SK-N-SH (cell line): ENCODE measurements at regions not wholly inside any gene's neighbourhood (a gene's known extent, or its start where the extent isn't known, plus 50 kb on each side); places are given as distances from the start of the nearest gene placed in this dataset.

ENCODE experiments used
- CTCF ChIA-PET: fragments of 300-600, 350-600 bp; formaldehyde crosslinking; extraction: SDS; loops from one replicate; lab custom pipeline; 2021; lab: Yijun Ruan, JAX
- POLR2A ChIA-PET: fragments of 350-600 bp; sonication (Branson Sonifier 250); formaldehyde crosslinking; extraction: SDS; loops from one replicate; lab custom pipeline; 2020; ENCODE audit warnings: antibody characterized with exemption, inconsistent platforms; lab: Yijun Ruan, JAX
- DNase-seq: peaks from one replicate; pipeline ENCODE4 v3.0.0; 2012
- H2AFZ ChIP-seq: fragments of 200-600 bp; sonication (generic); 2 replicates; pipeline ENCODE4 v1.8.1; 2016; ENCODE audit warnings: antibody characterized with exemption, mild to moderate bottlenecking, low read depth
- H3F3A ChIP-seq: fragments of 200-600 bp; sonication (generic); replicated peaks from 2 replicates; pipeline ENCODE3; 2016; ENCODE audit warnings: antibody characterized with exemption, mild to moderate bottlenecking; ENCODE audit not compliant: insufficient read depth
- H3K27ac ChIP-seq, 2 experiments: fragments of 200-500 bp in 1 of 2; fragments of 200-600 bp in 1 of 2; sonication (Bioruptor generic) in 1 of 2; sonication (generic), shearing (Covaris generic) in 1 of 2; 2 replicates each; pipeline versions ENCODE4 v1.5.1 to v1.6.1; 2014 to 2016; ENCODE audit warnings: low read depth in 2 of 2, inconsistent platforms in 1 of 2, low read length in 1 of 2, mild to moderate bottlenecking in 1 of 2, mixed read lengths in 1 of 2
- H3K27me3 ChIP-seq: fragments of 200-600 bp; sonication (generic), shearing (Covaris generic); 2 replicates; pipeline ENCODE4 v1.6.1; 2016; ENCODE audit warnings: mixed run types; ENCODE audit not compliant: insufficient read depth
- H3K36me3 ChIP-seq, 2 experiments: fragments of 200-500 bp in 1 of 2; fragments of 200-600 bp in 1 of 2; sonication (Bioruptor generic) in 1 of 2; sonication (generic) in 1 of 2; replicated peaks in 1 of 2; 2 replicates each; pipeline versions ENCODE3 to v1.5.1; 2014 to 2016; ENCODE audit warnings: low read length in 1 of 2, mild to moderate bottlenecking in 1 of 2; ENCODE audit not compliant: insufficient read depth in 2 of 2, control insufficient read depth in 1 of 2
- H3K4me1 ChIP-seq, 2 experiments: fragments of 200-500 bp in 1 of 2; fragments of 200-600 bp in 1 of 2; sonication (Bioruptor generic) in 1 of 2; sonication (generic), shearing (Covaris generic) in 1 of 2; 2 replicates each; pipeline versions ENCODE4 v1.5.1 to v1.6.1; 2014 to 2016; ENCODE audit warnings: low read depth in 1 of 2, low read length in 1 of 2, mixed run types in 1 of 2; ENCODE audit not compliant: insufficient read depth in 2 of 2, control insufficient read depth in 1 of 2
- H3K4me2 ChIP-seq: fragments of 200-600 bp; sonication (generic), shearing (Covaris generic); 2 replicates; pipeline ENCODE4 v1.6.1; 2017; ENCODE audit warnings: mixed run types
- H3K4me3 ChIP-seq, 2 experiments: fragments of 200-500 bp in 1 of 2; fragments of 200-600 bp in 1 of 2; sonication (Bioruptor generic) in 1 of 2; sonication (generic), shearing (Covaris generic) in 1 of 2; 2 replicates each; pipeline versions ENCODE4 v1.5.1 to v1.8.1; 2014 to 2016; ENCODE audit warnings: low read depth in 2 of 2, inconsistent platforms in 1 of 2, low read length in 1 of 2, mild to moderate bottlenecking in 1 of 2, mixed read lengths in 1 of 2, moderate library complexity in 1 of 2
- H3K79me2 ChIP-seq: fragments of 200-600 bp; sonication (generic); 2 replicates; pipeline ENCODE4 v1.8.1; 2017; ENCODE audit warnings: mild to moderate bottlenecking; ENCODE audit not compliant: insufficient read depth
- H3K9ac ChIP-seq: fragments of 200-600 bp; sonication (generic); 2 replicates; pipeline ENCODE4 v1.6.1; 2017; ENCODE audit warnings: mixed run types
- H3K9me2 ChIP-seq: fragments of 200-600 bp; sonication (generic); 2 replicates; pipeline ENCODE4 v1.6.1; 2017; ENCODE audit warnings: mixed run types
- H3K9me3 ChIP-seq: fragments of 200-600 bp; sonication (generic); 2 replicates; pipeline ENCODE4 v1.6.1; 2017; ENCODE audit warnings: mixed run types, mild to moderate bottlenecking, moderate library complexity
- H4K20me1 ChIP-seq: fragments of 200-600 bp; sonication (generic); 2 replicates; pipeline ENCODE4 v1.6.1; 2017; ENCODE audit warnings: mild to moderate bottlenecking, mixed run types; ENCODE audit not compliant: insufficient read depth
- CHD2 ChIP-seq: fragments of 150-350 bp; IDR thresholded peaks from 2 replicates; pipeline ENCODE4 v1.6.1; 2018; ENCODE audit warnings: low read length; ENCODE audit not compliant: partially characterized antibody
- ELF1 ChIP-seq: IDR thresholded peaks from 2 replicates; pipeline ENCODE4 v1.4.0; 2012
- FOXJ3 ChIP-seq: sonication (generic); formaldehyde crosslinking; IDR thresholded peaks from 2 replicates; pipeline ENCODE4 v1.5.1; 2020; ENCODE audit warnings: mild to moderate bottlenecking, missing genetic modification reagents
- FOXM1 ChIP-seq: IDR thresholded peaks from 2 replicates; pipeline ENCODE4 v1.4.0; 2012; ENCODE audit warnings: low read depth, mild to moderate bottlenecking
- MEF2A ChIP-seq: IDR thresholded peaks from 2 replicates; pipeline ENCODE4 v1.4.0; 2012; ENCODE audit warnings: low read depth, borderline replicate concordance
- MXI1 ChIP-seq: IDR thresholded peaks from 2 replicates; pipeline ENCODE4 v1.6.1; 2012; ENCODE audit warnings: mild to moderate bottlenecking, low read depth, low read length, improper control_type of control experiment
- NFIC ChIP-seq: IDR thresholded peaks from 2 replicates; pipeline ENCODE4 v1.4.0; 2012; ENCODE audit warnings: borderline replicate concordance
- POLR2AphosphoS5 ChIP-seq: IDR thresholded peaks from 2 replicates; pipeline ENCODE4 v1.6.1; 2012; ENCODE audit warnings: low read depth, low read length
- RFX5 ChIP-seq: IDR thresholded peaks from 2 replicates; pipeline ENCODE4 v1.6.1; 2012; ENCODE audit warnings: mild to moderate bottlenecking, improper control_type of control experiment, low read length
- RXRA ChIP-seq: IDR thresholded peaks from 2 replicates; pipeline ENCODE4 v1.4.0; 2012; ENCODE audit warnings: low read depth, mild to moderate bottlenecking, borderline replicate concordance
- SIN3A ChIP-seq: IDR thresholded peaks from 2 replicates; pipeline ENCODE4 v1.6.1; 2012; ENCODE audit warnings: low read depth, mild to moderate bottlenecking, low read length, moderate library complexity, borderline replicate concordance
- TAF1 ChIP-seq: IDR thresholded peaks from 2 replicates; pipeline ENCODE4 v1.6.1; 2012; ENCODE audit warnings: low read depth, mild to moderate bottlenecking, low read length, moderate library complexity, borderline replicate concordance
- TCF12 ChIP-seq: IDR thresholded peaks from 2 replicates; pipeline ENCODE4 v1.4.0; 2012
- TEAD4 ChIP-seq: IDR thresholded peaks from 2 replicates; pipeline ENCODE4 v1.4.0; 2012; ENCODE audit warnings: mild to moderate bottlenecking, borderline replicate concordance; ENCODE audit not compliant: insufficient read depth
- YY1 ChIP-seq: IDR thresholded peaks from 2 replicates; pipeline ENCODE4 v1.4.0; 2012; ENCODE audit warnings: low read depth, mild to moderate bottlenecking
- ZBTB33 ChIP-seq: IDR thresholded peaks from 2 replicates; pipeline ENCODE4 v1.4.0; 2012; ENCODE audit warnings: low read depth, borderline replicate concordance
- WGBS: methylation state at CpG from one replicate; pipeline ENCODE4 v1.1.6; 2017; ENCODE audit warnings: low lambda C conversion rate; 5-methylcytosine and 5-hydroxymethylcytosine counted together
- TF ChIP-seq, protein P1 (sequence below): IDR thresholded peaks from 2 replicates; pipeline ENCODE4 v1.6.1; 2012; ENCODE audit warnings: mild to moderate bottlenecking, low read depth, low read length, moderate library complexity
- TF ChIP-seq, protein P2 (sequence below): IDR thresholded peaks from 2 replicates; pipeline ENCODE4; 2012

DNA sequence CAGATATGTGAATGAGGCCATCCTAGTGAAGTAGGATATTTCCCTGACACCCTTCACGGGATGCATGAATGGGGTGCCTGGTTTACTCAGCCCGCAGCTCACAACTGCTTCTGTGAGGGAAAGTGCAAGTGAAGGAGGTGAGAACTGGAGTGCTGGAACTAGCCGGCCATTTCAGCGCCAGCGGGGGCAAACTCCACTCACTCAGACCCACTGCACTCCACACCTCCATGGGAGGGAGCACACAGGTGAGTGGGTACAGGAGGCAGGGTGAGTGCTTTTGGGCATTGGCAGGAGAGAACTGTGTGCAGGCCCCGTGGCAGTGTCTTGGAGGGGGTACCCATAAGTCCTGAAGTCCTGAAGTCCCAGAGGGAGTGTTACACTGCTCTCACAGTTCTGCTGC lies 1008.4 kb downstream of the SLC6A15 start:
- CTCF ChIA-PET = interaction anchor here (0.6 kb wide), 1 partner anchor 534 kb away, joined by 3 read pairs; no protein-coding TSS in a partner anchor

DNA sequence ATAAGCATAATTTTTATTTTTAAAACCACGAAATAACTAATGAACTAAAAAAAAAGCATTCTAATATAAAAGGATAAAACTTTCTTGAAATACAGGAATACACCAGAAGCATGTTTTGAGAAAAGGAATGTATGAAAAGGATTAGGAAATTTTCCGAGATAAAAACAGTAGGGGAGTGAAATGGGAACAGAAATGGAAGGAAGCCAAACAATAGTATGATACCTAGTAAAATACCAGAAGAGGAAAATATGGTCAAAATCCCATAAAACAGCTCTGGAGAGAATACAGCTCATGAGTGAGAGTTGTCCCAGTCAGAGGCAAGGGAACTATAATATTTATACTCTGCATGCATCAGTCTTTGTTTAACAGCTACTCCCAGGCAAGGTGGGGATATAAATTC lies 1016.2 kb downstream of the SLC6A15 start:
- Histone ChIP-seq H3K9ac (no peak overlapping the region), H3K79me2 (no peaks in the 10 kb centered on the region), H3F3A (no peaks in the 10 kb centered on the region), H3K36me3 (no peaks in the 10 kb centered on the region), H2AFZ (no peak overlapping the region), H3K9me2 (no peaks in the 10 kb centered on the region), H3K27ac (no peak overlapping the region), H3K4me1 (no peaks in the 10 kb centered on the region), H3K4me3 (no peak overlapping the region), H4K20me1 (no peaks in the 10 kb centered on the region), H3K27me3 (no peaks in the 10 kb centered on the region), H3K4me2 (no peak overlapping the region), H3K9me3 (no peaks in the 10 kb centered on the region)
- whole genome bisulfite sequencing = 70% methylated on average over 2 of the region's 2 CpGs
- POLR2A ChIA-PET = no interaction called here
- DNase-seq = no peak
- CTCF ChIA-PET = no interaction called here
- no peak for TF ChIP-seq TCF12

More for the DNA sequence above, 1008.4 kb downstream of the SLC6A15 start:
- no peak overlapping the region for H3K9ac ChIP-seq
- DNase-seq = no peak
- no peaks in the 10 kb centered on the region for H3K9me3 ChIP-seq
- H3K4me1 ChIP-seq = no peaks in the 10 kb centered on the region
- no peaks in the 10 kb centered on the region for H4K20me1 ChIP-seq
- H3K9me2 ChIP-seq = no peaks in the 10 kb centered on the region
- TF ChIP-seq ELF1 (no peak), ZBTB33 (no peak), MEF2A (no peak), NFIC (no peak), RXRA (no peak), SIN3A (no peak), MXI1 (no peak), TAF1 (no peak)
- no peak overlapping the region for H2AFZ ChIP-seq
- no peaks in the 10 kb centered on the region for H3K27me3 ChIP-seq
- H3K36me3 ChIP-seq = no peaks in the 10 kb centered on the region
- H3F3A ChIP-seq = no peaks in the 10 kb centered on the region
- H3K27ac ChIP-seq = no peak overlapping the region
- H3K4me3 ChIP-seq = no peak overlapping the region
- 74% methylated on average over 5 of the region's 6 CpGs for WGBS
- H3K4me2 ChIP-seq = no peak overlapping the region
- no peaks in the 10 kb centered on the region for H3K79me2 ChIP-seq
- POLR2A ChIA-PET = no interaction called here

DNA sequence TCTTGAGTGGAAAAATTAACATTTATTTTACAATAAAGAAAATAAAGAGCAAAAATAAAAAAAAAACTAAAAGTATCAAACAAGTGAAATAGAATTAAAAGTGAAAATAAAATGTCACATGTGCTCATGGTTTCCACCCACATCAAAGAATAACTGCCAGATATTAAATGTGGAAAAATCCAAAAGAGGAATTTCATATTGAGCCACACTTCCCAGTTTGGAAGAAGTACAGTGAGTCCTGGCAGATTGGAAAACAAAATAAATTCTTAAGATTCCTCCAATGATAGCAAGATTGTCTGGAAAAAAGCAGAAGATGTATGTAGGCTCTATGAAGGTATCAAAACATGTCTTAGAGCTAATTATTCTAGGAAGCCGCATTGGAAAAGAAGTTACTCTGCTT lies 1019.5 kb downstream of the SLC6A15 start:
- no peaks in the 10 kb centered on the region for H3K27me3 ChIP-seq
- H3K9me2 ChIP-seq = no peaks in the 10 kb centered on the region
- DNase-seq = no peak
- H3K79me2 ChIP-seq = no peaks in the 10 kb centered on the region
- H3F3A ChIP-seq = no peaks in the 10 kb centered on the region
- H3K9ac ChIP-seq = no peak overlapping the region
- no peak overlapping the region for H2AFZ ChIP-seq
- no peaks in the 10 kb centered on the region for H4K20me1 ChIP-seq
- H3K9me3 ChIP-seq = peaks cover under 1% of the 10 kb centered on the region; the same call in 1 of the 2 replicates
- no peak overlapping the region for H3K4me3 ChIP-seq
- no peaks in the 10 kb centered on the region for H3K4me1 ChIP-seq
- POLR2A ChIA-PET = no interaction called here
- WGBS = 0% methylated on average over 1 of the region's 1 CpG
- H3K27ac ChIP-seq = no peak overlapping the region
- peaks cover 0 to 4% of the 10 kb centered on the region in 2 experiments for H3K36me3 ChIP-seq
- H3K4me2 ChIP-seq = no peak overlapping the region
- CTCF ChIA-PET = no interaction called here
- TF ChIP-seq, protein P1, sequence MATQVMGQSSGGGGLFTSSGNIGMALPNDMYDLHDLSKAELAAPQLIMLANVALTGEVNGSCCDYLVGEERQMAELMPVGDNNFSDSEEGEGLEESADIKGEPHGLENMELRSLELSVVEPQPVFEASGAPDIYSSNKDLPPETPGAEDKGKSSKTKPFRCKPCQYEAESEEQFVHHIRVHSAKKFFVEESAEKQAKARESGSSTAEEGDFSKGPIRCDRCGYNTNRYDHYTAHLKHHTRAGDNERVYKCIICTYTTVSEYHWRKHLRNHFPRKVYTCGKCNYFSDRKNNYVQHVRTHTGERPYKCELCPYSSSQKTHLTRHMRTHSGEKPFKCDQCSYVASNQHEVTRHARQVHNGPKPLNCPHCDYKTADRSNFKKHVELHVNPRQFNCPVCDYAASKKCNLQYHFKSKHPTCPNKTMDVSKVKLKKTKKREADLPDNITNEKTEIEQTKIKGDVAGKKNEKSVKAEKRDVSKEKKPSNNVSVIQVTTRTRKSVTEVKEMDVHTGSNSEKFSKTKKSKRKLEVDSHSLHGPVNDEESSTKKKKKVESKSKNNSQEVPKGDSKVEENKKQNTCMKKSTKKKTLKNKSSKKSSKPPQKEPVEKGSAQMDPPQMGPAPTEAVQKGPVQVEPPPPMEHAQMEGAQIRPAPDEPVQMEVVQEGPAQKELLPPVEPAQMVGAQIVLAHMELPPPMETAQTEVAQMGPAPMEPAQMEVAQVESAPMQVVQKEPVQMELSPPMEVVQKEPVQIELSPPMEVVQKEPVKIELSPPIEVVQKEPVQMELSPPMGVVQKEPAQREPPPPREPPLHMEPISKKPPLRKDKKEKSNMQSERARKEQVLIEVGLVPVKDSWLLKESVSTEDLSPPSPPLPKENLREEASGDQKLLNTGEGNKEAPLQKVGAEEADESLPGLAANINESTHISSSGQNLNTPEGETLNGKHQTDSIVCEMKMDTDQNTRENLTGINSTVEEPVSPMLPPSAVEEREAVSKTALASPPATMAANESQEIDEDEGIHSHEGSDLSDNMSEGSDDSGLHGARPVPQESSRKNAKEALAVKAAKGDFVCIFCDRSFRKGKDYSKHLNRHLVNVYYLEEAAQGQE = no peak
- TF ChIP-seq CHD2 = no peak
- TF ChIP-seq FOXJ3 = no peak
- no peak for TF ChIP-seq ELF1
- no peak for TF ChIP-seq MXI1
- TF ChIP-seq RXRA = no peak
- TF ChIP-seq POLR2AphosphoS5 = no peak
- TF ChIP-seq, protein P2, sequence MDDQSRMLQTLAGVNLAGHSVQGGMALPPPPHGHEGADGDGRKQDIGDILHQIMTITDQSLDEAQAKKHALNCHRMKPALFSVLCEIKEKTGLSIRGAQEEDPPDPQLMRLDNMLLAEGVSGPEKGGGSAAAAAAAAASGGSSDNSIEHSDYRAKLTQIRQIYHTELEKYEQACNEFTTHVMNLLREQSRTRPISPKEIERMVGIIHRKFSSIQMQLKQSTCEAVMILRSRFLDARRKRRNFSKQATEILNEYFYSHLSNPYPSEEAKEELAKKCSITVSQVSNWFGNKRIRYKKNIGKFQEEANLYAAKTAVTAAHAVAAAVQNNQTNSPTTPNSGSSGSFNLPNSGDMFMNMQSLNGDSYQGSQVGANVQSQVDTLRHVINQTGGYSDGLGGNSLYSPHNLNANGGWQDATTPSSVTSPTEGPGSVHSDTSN = no peak
- no peak for TF ChIP-seq TEAD4
- TF ChIP-seq YY1 = no peak
- TF ChIP-seq RFX5 = no peak
- TF ChIP-seq TCF12 = no peak
- no peak for TF ChIP-seq FOXM1
